ENCODE measurements at regions not wholly inside any gene's neighbourhood (a gene's known extent, or its start where the extent isn't known, plus 50 kb on each side); places are given as distances from the start of the nearest gene placed in this dataset.
A peak's percentile ranks its signal among the peaks of the same experiment; 100 is the strongest.

GRCh38 chr16:50463581-50464324, 84.4 kb upstream of the NKD1 start:
- Mint-ChIP-seq H3K36me3 (ENCODE audit: insufficient read depth) (no peaks in the 10 kb centered on the region), H3K27me3 (ENCODE audit: low read depth) (peaks cover 25% of the 10 kb centered on the region), H3K4me1 (ENCODE audit: low read depth) (peaks cover 2% of the 10 kb centered on the region), H3K4me3 (no peak overlapping the region), H3K9me3 (no peaks in the 10 kb centered on the region)
- ATAC-seq (no peak), DNase-seq (no peak)

- no peaks in the 10 kb centered on the region for H3K9me3 Mint-ChIP-seq
- DNase-seq = no peak
- H3K27me3 Mint-ChIP-seq (ENCODE audit: low read depth) = peaks cover 21% of the 10 kb centered on the region
- ATAC-seq = no peak
- H3K4me3 Mint-ChIP-seq = no peak overlapping the region
- H3K36me3 Mint-ChIP-seq (ENCODE audit: insufficient read depth) = no peaks in the 10 kb centered on the region
- H3K4me1 Mint-ChIP-seq (ENCODE audit: low read depth) = no peaks in the 10 kb centered on the region
Observed at GRCh38 chr16:50462793-50463507, 85.2 kb upstream of the NKD1 start.

- DNase-seq (no peak), ATAC-seq (no peak)
- H3K27me3 Mint-ChIP-seq (ENCODE audit: low read depth) = peaks cover 12% of the 10 kb centered on the region
- peaks cover 4% of the 10 kb centered on the region for H3K4me1 Mint-ChIP-seq (ENCODE audit: low read depth)
- H3K9me3 Mint-ChIP-seq = no peaks in the 10 kb centered on the region
- H3K36me3 Mint-ChIP-seq (ENCODE audit: insufficient read depth) = no peaks in the 10 kb centered on the region
- H3K4me3 Mint-ChIP-seq = no peak overlapping the region
Observed at GRCh38 chr16:50461400-50461760, 86.8 kb upstream of the NKD1 start.

- Mint-ChIP-seq H3K27me3 (ENCODE audit: low read depth) (peaks cover 7% of the 10 kb centered on the region), H3K4me1 (ENCODE audit: low read depth) (peaks cover 4% of the 10 kb centered on the region), H3K4me3 (no peak overlapping the region), H3K36me3 (ENCODE audit: insufficient read depth) (no peaks in the 10 kb centered on the region), H3K9me3 (no peaks in the 10 kb centered on the region)
- no peak for ATAC-seq
- no peak for DNase-seq
Observed at GRCh38 chr16:50460538-50461399, 87.4 kb upstream of the NKD1 start.

- Mint-ChIP-seq H3K4me3 (no peak overlapping the region), H3K27me3 (ENCODE audit: low read depth) (peaks cover 7% of the 10 kb centered on the region), H3K4me1 (ENCODE audit: low read depth) (peaks cover 4% of the 10 kb centered on the region), H3K9me3 (no peaks in the 10 kb centered on the region), H3K36me3 (ENCODE audit: insufficient read depth) (no peaks in the 10 kb centered on the region)
- no peak for DNase-seq
- ATAC-seq = no peak
Observed at GRCh38 chr16:50459496-50460080, 88.6 kb upstream of the NKD1 start.

- DNase-seq = no peak
- peaks cover 4% of the 10 kb centered on the region for H3K4me1 Mint-ChIP-seq (ENCODE audit: low read depth)
- no peaks in the 10 kb centered on the region for H3K9me3 Mint-ChIP-seq
- H3K36me3 Mint-ChIP-seq (ENCODE audit: insufficient read depth) = no peaks in the 10 kb centered on the region
- ATAC-seq = no peak
- H3K27me3 Mint-ChIP-seq (ENCODE audit: low read depth) = peaks cover 5% of the 10 kb centered on the region
- H3K4me3 Mint-ChIP-seq = no peak overlapping the region
Observed at GRCh38 chr16:50458667-50459495, 89.3 kb upstream of the NKD1 start.

GRCh38 chr16:50457979-50458491, 89.2 kb upstream of the BRD7 start:
- no peak for DNase-seq
- H3K36me3 Mint-ChIP-seq (ENCODE audit: insufficient read depth) = no peaks in the 10 kb centered on the region

GRCh38 chr16:50457423-50457822, 88.6 kb upstream of the BRD7 start:
- Mint-ChIP-seq H3K4me1 (ENCODE audit: low read depth) (peaks cover 4% of the 10 kb centered on the region), H3K9me3 (no peaks in the 10 kb centered on the region), H3K27me3 (ENCODE audit: low read depth) (peaks cover 5% of the 10 kb centered on the region), H3K4me3 (no peak overlapping the region), H3K36me3 (ENCODE audit: insufficient read depth) (no peaks in the 10 kb centered on the region)
- no peak for DNase-seq
- ATAC-seq = peak in 1 of 2 donors; percentile 46

More at GRCh38 chr16:50457979-50458491, 89.2 kb upstream of the BRD7 start:
- H3K4me1 Mint-ChIP-seq (ENCODE audit: low read depth) = peaks cover 4% of the 10 kb centered on the region
- H3K9me3 Mint-ChIP-seq = no peaks in the 10 kb centered on the region
- H3K4me3 Mint-ChIP-seq = no peak overlapping the region
- ATAC-seq = no peak
- peaks cover 5% of the 10 kb centered on the region for H3K27me3 Mint-ChIP-seq (ENCODE audit: low read depth)

- Mint-ChIP-seq H3K36me3 (ENCODE audit: insufficient read depth) (no peaks in the 10 kb centered on the region), H3K4me3 (no peak overlapping the region), H3K9me3 (no peaks in the 10 kb centered on the region), H3K4me1 (ENCODE audit: low read depth) (peaks cover 4% of the 10 kb centered on the region), H3K27me3 (ENCODE audit: low read depth) (no peaks in the 10 kb centered on the region)
- ATAC-seq (no peak), DNase-seq (no peak)
Observed at GRCh38 chr16:50455288-50455845, 86.6 kb upstream of the BRD7 start.

GRCh38 chr16:50453446-50453845, 84.7 kb upstream of the BRD7 start:
- Mint-ChIP-seq H3K4me1 (ENCODE audit: low read depth) (peaks cover 4% of the 10 kb centered on the region), H3K27me3 (ENCODE audit: low read depth) (no peaks in the 10 kb centered on the region), H3K4me3 (no peak overlapping the region), H3K9me3 (no peaks in the 10 kb centered on the region), H3K36me3 (ENCODE audit: insufficient read depth) (no peaks in the 10 kb centered on the region)
- ATAC-seq = no peak
- DNase-seq = no peak

GRCh38 chr16:50451951-50452508, 83.2 kb upstream of the BRD7 start:
- ATAC-seq = no peak
- H3K27me3 Mint-ChIP-seq (ENCODE audit: low read depth) = no peaks in the 10 kb centered on the region
- H3K4me1 Mint-ChIP-seq (ENCODE audit: low read depth) = no peaks in the 10 kb centered on the region
- no peak for DNase-seq
- H3K9me3 Mint-ChIP-seq = no peaks in the 10 kb centered on the region
- no peaks in the 10 kb centered on the region for H3K36me3 Mint-ChIP-seq (ENCODE audit: insufficient read depth)
- no peak overlapping the region for H3K4me3 Mint-ChIP-seq

- no peak for DNase-seq
- H3K9me3 Mint-ChIP-seq = no peaks in the 10 kb centered on the region
- H3K4me3 Mint-ChIP-seq = no peak overlapping the region
Observed at GRCh38 chr16:50450957-50451356, 82.2 kb upstream of the BRD7 start.

GRCh38 chr16:50449800-50450199, 81.0 kb upstream of the BRD7 start:
- ATAC-seq (no peak), DNase-seq (no peak)
- H3K4me3 Mint-ChIP-seq = no peak overlapping the region
- no peaks in the 10 kb centered on the region for H3K9me3 Mint-ChIP-seq
- no peaks in the 10 kb centered on the region for H3K27me3 Mint-ChIP-seq (ENCODE audit: low read depth)
- no peaks in the 10 kb centered on the region for H3K4me1 Mint-ChIP-seq (ENCODE audit: low read depth)
- no peaks in the 10 kb centered on the region for H3K36me3 Mint-ChIP-seq (ENCODE audit: insufficient read depth)

More at GRCh38 chr16:50450957-50451356, 82.2 kb upstream of the BRD7 start:
- no peak for ATAC-seq
- H3K4me1 Mint-ChIP-seq (ENCODE audit: low read depth) = no peaks in the 10 kb centered on the region
- H3K27me3 Mint-ChIP-seq (ENCODE audit: low read depth) = no peaks in the 10 kb centered on the region
- no peaks in the 10 kb centered on the region for H3K36me3 Mint-ChIP-seq (ENCODE audit: insufficient read depth)

Measured in activated T-cell treated with anti-CD3 and anti-CD28 coated beads, Interleukin-2, amount 50 U/mL, for 4 hours (primary cell).